ENCODE measurements at regions not wholly inside any gene's neighbourhood (a gene's known extent, or its start where the extent isn't known, plus 50 kb on each side); places are given as distances from the start of the nearest gene placed in this dataset.

- no peak for TF ChIP-seq YY1 (IDR thresholded peaks at IDR 0.05; ENCODE audit: insufficient read depth, insufficient read length)
- no peak for TF ChIP-seq SUZ12 (IDR thresholded peaks at IDR 0.05; ENCODE audit: extremely low read depth, insufficient read depth, insufficient read length)
- TF ChIP-seq ZNF274 (IDR thresholded peaks at IDR 0.05; ENCODE audit: low read depth, low read length) = no peak
These were observed 324.3 kb downstream of the DAD1 start for GRCh38 chr14:22264759-22265158.

All from NT2/D1 (cell line).